ENCODE measurements at regions not wholly inside any gene's neighbourhood (a gene's known extent, or its start where the extent isn't known, plus 50 kb on each side); places are given as distances from the start of the nearest gene placed in this dataset.

- H3K36me3 ChIP-seq (ENCODE audit: control insufficient read depth in 1 of 2, insufficient read depth in 2 of 2, low read length in 2 of 2) = no peaks in the 10 kb centered on the region
- no peaks in the 10 kb centered on the region for H3K4me1 ChIP-seq (ENCODE audit: control insufficient read depth in 1 of 2, insufficient read depth in 2 of 2, low read length in 2 of 2)
- no peaks in the 10 kb centered on the region for H3K9me3 ChIP-seq (ENCODE audit: control insufficient read depth in 1 of 2, low read length in 2 of 2)
- H3K9ac ChIP-seq (ENCODE audit: low read depth in 1 of 2, low read length in 2 of 2) = no peak overlapping the region
- H3K27ac ChIP-seq (ENCODE audit: low read depth, low read length) = no peak overlapping the region
- no peak overlapping the region for H3K4me3 ChIP-seq (ENCODE audit: low read depth in 1 of 2, low read length in 2 of 2)
- no peaks in the 10 kb centered on the region for H3K27me3 ChIP-seq (ENCODE audit: control insufficient read depth in 1 of 2, insufficient read depth in 2 of 2, low read length in 2 of 2)
Measured at GRCh38 chr2:121015971-121016485, 269.0 kb downstream of the TFCP2L1 start.

GRCh38 chr2:121017396-121017795 is 267.6 kb downstream of the TFCP2L1 start:
- no peak overlapping the region for H3K27ac ChIP-seq (ENCODE audit: low read depth, low read length)
- no peaks in the 10 kb centered on the region for H3K9me3 ChIP-seq (ENCODE audit: control insufficient read depth in 1 of 2, low read length in 2 of 2)
- H3K4me1 ChIP-seq (ENCODE audit: control insufficient read depth in 1 of 2, insufficient read depth in 2 of 2, low read length in 2 of 2) = no peaks in the 10 kb centered on the region
- no peak overlapping the region for H3K9ac ChIP-seq (ENCODE audit: low read depth in 1 of 2, low read length in 2 of 2)
- no peaks in the 10 kb centered on the region for H3K27me3 ChIP-seq (ENCODE audit: control insufficient read depth in 1 of 2, insufficient read depth in 2 of 2, low read length in 2 of 2)
- no peaks in the 10 kb centered on the region for H3K36me3 ChIP-seq (ENCODE audit: control insufficient read depth in 1 of 2, insufficient read depth in 2 of 2, low read length in 2 of 2)
- H3K4me3 ChIP-seq (ENCODE audit: low read depth in 1 of 2, low read length in 2 of 2) = no peak overlapping the region

DNA sequence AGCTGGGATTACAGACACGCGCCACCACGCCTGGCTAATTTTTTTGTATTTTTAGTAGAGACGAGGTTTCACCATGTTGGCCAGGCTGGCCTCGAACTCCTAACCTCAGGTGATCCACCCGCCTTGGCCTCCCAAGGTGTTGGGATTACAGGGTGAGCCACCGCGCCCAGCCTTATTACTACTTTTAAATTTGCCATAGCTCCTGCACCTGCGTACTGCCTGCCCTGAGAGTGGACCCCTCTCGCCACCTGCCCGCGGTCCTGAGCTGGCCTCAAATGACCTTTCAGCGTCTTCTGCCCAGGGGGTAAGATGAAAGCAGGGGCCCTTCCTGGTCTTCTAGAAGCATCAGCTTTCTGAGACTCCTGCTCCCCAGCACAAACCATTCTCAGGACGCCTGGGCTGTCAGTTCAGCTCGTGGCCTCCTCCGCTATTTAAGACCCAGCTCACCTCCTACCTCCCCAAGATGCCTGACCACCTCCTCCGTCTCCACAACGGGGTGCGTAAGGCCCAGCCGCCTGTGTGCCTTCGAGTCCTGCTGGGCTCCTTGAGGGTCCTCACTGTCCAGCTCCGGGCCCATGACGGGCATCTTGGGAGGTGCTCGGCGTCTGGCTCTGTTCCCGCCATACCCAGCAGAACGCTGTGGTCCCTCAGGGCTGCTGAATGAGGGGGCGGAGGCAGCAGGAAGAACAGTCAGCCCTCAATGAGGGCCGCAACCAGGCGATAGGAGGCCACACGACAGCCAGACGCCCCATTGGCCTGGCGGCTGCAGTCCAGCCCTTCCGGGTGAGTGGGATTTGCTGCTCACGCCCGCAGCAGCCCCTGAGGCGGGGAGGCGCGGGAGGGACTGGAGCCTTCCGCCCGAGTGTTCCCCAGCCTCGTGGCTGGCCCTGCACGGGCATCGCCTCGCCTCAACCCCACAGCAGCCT is 266.6 kb downstream of the TFCP2L1 start:
- H3K27ac ChIP-seq (ENCODE audit: low read depth, low read length) = no peak overlapping the region
- H3K4me3 ChIP-seq (ENCODE audit: low read depth in 1 of 2, low read length in 2 of 2) = no peak overlapping the region
- no peaks in the 10 kb centered on the region for H3K9me3 ChIP-seq (ENCODE audit: control insufficient read depth in 1 of 2, low read length in 2 of 2)
- no peaks in the 10 kb centered on the region for H3K4me1 ChIP-seq (ENCODE audit: control insufficient read depth in 1 of 2, insufficient read depth in 2 of 2, low read length in 2 of 2)
- no peaks in the 10 kb centered on the region for H3K27me3 ChIP-seq (ENCODE audit: control insufficient read depth in 1 of 2, insufficient read depth in 2 of 2, low read length in 2 of 2)
- H3K36me3 ChIP-seq (ENCODE audit: control insufficient read depth in 1 of 2, insufficient read depth in 2 of 2, low read length in 2 of 2) = no peaks in the 10 kb centered on the region
- H3K9ac ChIP-seq (ENCODE audit: low read depth in 1 of 2, low read length in 2 of 2) = no peak overlapping the region

- no peak overlapping the region for H3K4me3 ChIP-seq (ENCODE audit: low read depth in 1 of 2, low read length in 2 of 2)
- no peaks in the 10 kb centered on the region for H3K4me1 ChIP-seq (ENCODE audit: control insufficient read depth in 1 of 2, insufficient read depth in 2 of 2, low read length in 2 of 2)
- H3K9me3 ChIP-seq (ENCODE audit: control insufficient read depth in 1 of 2, low read length in 2 of 2) = no peaks in the 10 kb centered on the region
- no peaks in the 10 kb centered on the region for H3K27me3 ChIP-seq (ENCODE audit: control insufficient read depth in 1 of 2, insufficient read depth in 2 of 2, low read length in 2 of 2)
- no peak overlapping the region for H3K27ac ChIP-seq (ENCODE audit: low read depth, low read length)
- no peak overlapping the region for H3K9ac ChIP-seq (ENCODE audit: low read depth in 1 of 2, low read length in 2 of 2)
- no peaks in the 10 kb centered on the region for H3K36me3 ChIP-seq (ENCODE audit: control insufficient read depth in 1 of 2, insufficient read depth in 2 of 2, low read length in 2 of 2)
Measured at GRCh38 chr2:121019071-121019470, 265.9 kb downstream of the TFCP2L1 start.

GRCh38 chr2:121019756-121020155 is 265.2 kb downstream of the TFCP2L1 start:
- Histone ChIP-seq H3K27ac (ENCODE audit: low read depth, low read length) (no peak overlapping the region), H3K9me3 (ENCODE audit: control insufficient read depth in 1 of 2, low read length in 2 of 2) (no peaks in the 10 kb centered on the region), H3K4me1 (ENCODE audit: control insufficient read depth in 1 of 2, insufficient read depth in 2 of 2, low read length in 2 of 2) (no peaks in the 10 kb centered on the region), H3K9ac (ENCODE audit: low read depth in 1 of 2, low read length in 2 of 2) (no peak overlapping the region), H3K36me3 (ENCODE audit: control insufficient read depth in 1 of 2, insufficient read depth in 2 of 2, low read length in 2 of 2) (no peaks in the 10 kb centered on the region), H3K27me3 (ENCODE audit: control insufficient read depth in 1 of 2, insufficient read depth in 2 of 2, low read length in 2 of 2) (no peaks in the 10 kb centered on the region), H3K4me3 (ENCODE audit: low read depth in 1 of 2, low read length in 2 of 2) (no peak overlapping the region)

DNA sequence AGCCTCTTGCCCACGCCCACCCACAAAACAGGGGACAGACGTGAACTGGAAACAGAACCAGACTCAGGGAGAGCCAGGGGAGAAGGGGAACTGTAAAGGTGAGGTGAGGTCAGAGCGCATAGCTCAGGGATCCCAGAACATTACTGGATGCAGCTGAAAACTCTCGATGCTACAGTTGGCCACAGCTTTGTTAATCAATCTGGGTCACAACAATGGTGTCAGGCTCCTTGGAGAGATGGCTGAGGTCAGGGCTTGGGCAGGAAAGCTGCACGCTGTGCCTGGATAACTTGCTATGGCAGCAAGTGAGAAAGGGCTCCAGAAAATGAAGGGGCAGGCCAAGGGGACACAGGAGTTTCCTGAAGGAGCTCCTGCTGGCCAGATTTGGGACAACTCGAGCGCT is 263.3 kb downstream of the TFCP2L1 start:
- Histone ChIP-seq H3K27ac (ENCODE audit: low read depth, low read length) (no peak overlapping the region), H3K4me3 (ENCODE audit: low read depth in 1 of 2, low read length in 2 of 2) (no peak overlapping the region), H3K36me3 (ENCODE audit: control insufficient read depth in 1 of 2, insufficient read depth in 2 of 2, low read length in 2 of 2) (no peaks in the 10 kb centered on the region), H3K4me1 (ENCODE audit: control insufficient read depth in 1 of 2, insufficient read depth in 2 of 2, low read length in 2 of 2) (no peaks in the 10 kb centered on the region), H3K9ac (ENCODE audit: low read depth in 1 of 2, low read length in 2 of 2) (no peak overlapping the region), H3K9me3 (ENCODE audit: control insufficient read depth in 1 of 2, low read length in 2 of 2) (peaks cover 0 to 3% of the 10 kb centered on the region in 2 donors), H3K27me3 (ENCODE audit: control insufficient read depth in 1 of 2, insufficient read depth in 2 of 2, low read length in 2 of 2) (no peaks in the 10 kb centered on the region)

DNA sequence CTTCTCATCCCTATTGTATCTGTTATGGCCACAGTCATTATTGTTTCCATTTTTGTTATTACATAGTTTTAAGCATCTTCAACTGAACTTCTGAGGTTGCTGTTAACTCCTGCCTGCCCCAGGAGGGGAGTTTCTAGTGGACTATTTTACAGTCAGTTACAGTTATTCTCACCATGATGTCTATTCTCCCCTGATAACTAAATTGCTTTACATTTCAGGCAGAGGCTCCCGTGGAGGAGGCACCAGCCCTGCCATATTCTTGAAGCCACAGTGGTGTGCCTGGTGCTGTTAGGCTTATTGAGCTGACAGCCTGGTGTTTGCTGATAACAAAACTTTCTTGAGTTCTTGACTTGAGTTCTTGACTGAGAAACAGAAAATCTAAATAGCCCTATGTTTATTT is 256.4 kb downstream of the TFCP2L1 start:
- Histone ChIP-seq H3K4me3 (ENCODE audit: low read depth in 1 of 2, low read length in 2 of 2) (no peak overlapping the region), H3K36me3 (ENCODE audit: control insufficient read depth in 1 of 2, insufficient read depth in 2 of 2, low read length in 2 of 2) (no peaks in the 10 kb centered on the region), H3K9ac (ENCODE audit: low read depth in 1 of 2, low read length in 2 of 2) (no peak overlapping the region), H3K9me3 (ENCODE audit: control insufficient read depth in 1 of 2, low read length in 2 of 2) (peaks cover 0 to 3% of the 10 kb centered on the region in 2 donors), H3K4me1 (ENCODE audit: control insufficient read depth in 1 of 2, insufficient read depth in 2 of 2, low read length in 2 of 2) (no peaks in the 10 kb centered on the region), H3K27ac (ENCODE audit: low read depth, low read length) (no peak overlapping the region), H3K27me3 (ENCODE audit: control insufficient read depth in 1 of 2, insufficient read depth in 2 of 2, low read length in 2 of 2) (peaks cover 6% of the 10 kb centered on the region in 2 donors)

- Histone ChIP-seq H3K4me3 (ENCODE audit: low read depth in 1 of 2, low read length in 2 of 2) (no peak overlapping the region), H3K36me3 (ENCODE audit: control insufficient read depth in 1 of 2, insufficient read depth in 2 of 2, low read length in 2 of 2) (no peaks in the 10 kb centered on the region), H3K9me3 (ENCODE audit: control insufficient read depth in 1 of 2, low read length in 2 of 2) (no peaks in the 10 kb centered on the region), H3K27ac (ENCODE audit: low read depth, low read length) (no peak overlapping the region), H3K27me3 (ENCODE audit: control insufficient read depth in 1 of 2, insufficient read depth in 2 of 2, low read length in 2 of 2) (peaks cover 6 to 8% of the 10 kb centered on the region in 2 donors), H3K4me1 (ENCODE audit: control insufficient read depth in 1 of 2, insufficient read depth in 2 of 2, low read length in 2 of 2) (no peaks in the 10 kb centered on the region), H3K9ac (ENCODE audit: low read depth in 1 of 2, low read length in 2 of 2) (no peak overlapping the region)
Measured at GRCh38 chr2:121030523-121030922, 254.5 kb downstream of the TFCP2L1 start.

GRCh38 chr2:121031568-121032340 is 253.2 kb downstream of the TFCP2L1 start:
- Histone ChIP-seq H3K27ac (ENCODE audit: low read depth, low read length) (no peak overlapping the region), H3K27me3 (ENCODE audit: control insufficient read depth in 1 of 2, insufficient read depth in 2 of 2, low read length in 2 of 2) (peaks cover 6 to 8% of the 10 kb centered on the region in 2 donors)

DNA sequence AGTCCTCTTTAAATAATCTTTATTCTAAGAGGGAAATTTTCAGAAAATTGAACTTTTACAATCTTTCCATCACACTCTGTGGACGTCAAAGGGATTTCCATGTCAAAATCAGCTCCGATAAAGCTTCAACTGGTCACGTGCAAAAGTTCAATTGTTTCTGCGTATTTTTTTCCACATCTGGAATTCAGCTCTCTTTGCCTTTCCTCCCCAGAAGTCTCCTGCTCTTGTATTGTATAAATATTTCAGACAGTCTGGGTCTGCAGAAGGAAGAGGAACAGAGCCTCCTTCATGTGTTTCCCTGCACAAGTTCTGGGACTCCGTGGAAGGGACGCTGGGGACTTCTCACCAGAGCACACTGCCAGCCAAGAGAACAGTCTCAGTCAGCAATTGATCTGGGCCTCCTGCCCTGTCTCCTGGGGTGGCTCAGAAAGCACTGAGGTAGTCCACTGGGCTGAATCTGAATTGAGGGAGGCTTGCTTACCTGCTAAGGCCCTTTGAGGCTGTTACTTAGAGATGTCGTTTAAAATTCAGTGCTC is 251.5 kb downstream of the TFCP2L1 start:
- Histone ChIP-seq H3K4me1 (ENCODE audit: control insufficient read depth in 1 of 2, insufficient read depth in 2 of 2, low read length in 2 of 2) (no peaks in the 10 kb centered on the region), H3K27me3 (ENCODE audit: control insufficient read depth in 1 of 2, insufficient read depth in 2 of 2, low read length in 2 of 2) (peaks cover 6 to 8% of the 10 kb centered on the region in 2 donors), H3K36me3 (ENCODE audit: control insufficient read depth in 1 of 2, insufficient read depth in 2 of 2, low read length in 2 of 2) (no peaks in the 10 kb centered on the region)

More at GRCh38 chr2:121031568-121032340, 253.2 kb downstream of the TFCP2L1 start:
- H3K9ac ChIP-seq (ENCODE audit: low read depth in 1 of 2, low read length in 2 of 2) = no peak overlapping the region
- H3K36me3 ChIP-seq (ENCODE audit: control insufficient read depth in 1 of 2, insufficient read depth in 2 of 2, low read length in 2 of 2) = no peaks in the 10 kb centered on the region
- no peaks in the 10 kb centered on the region for H3K9me3 ChIP-seq (ENCODE audit: control insufficient read depth in 1 of 2, low read length in 2 of 2)
- no peaks in the 10 kb centered on the region for H3K4me1 ChIP-seq (ENCODE audit: control insufficient read depth in 1 of 2, insufficient read depth in 2 of 2, low read length in 2 of 2)
- no peak overlapping the region for H3K4me3 ChIP-seq (ENCODE audit: low read depth in 1 of 2, low read length in 2 of 2)

More for the DNA sequence above, 251.5 kb downstream of the TFCP2L1 start:
- H3K4me3 ChIP-seq (ENCODE audit: low read depth in 1 of 2, low read length in 2 of 2) = no peak overlapping the region
- no peak overlapping the region for H3K27ac ChIP-seq (ENCODE audit: low read depth, low read length)
- no peak overlapping the region for H3K9ac ChIP-seq (ENCODE audit: low read depth in 1 of 2, low read length in 2 of 2)
- no peaks in the 10 kb centered on the region for H3K9me3 ChIP-seq (ENCODE audit: control insufficient read depth in 1 of 2, low read length in 2 of 2)
